NCI-H2107 treated with DMSO at 0.1 percent for 48 hours (cell line): ENCODE measurements at regions not wholly inside any gene's neighbourhood (a gene's known extent, or its start where the extent isn't known, plus 50 kb on each side); places are given as distances from the start of the nearest gene placed in this dataset.

Experiments used
- DNase-seq: peaks from one replicate; lab custom pipeline; 2025; ENCODE audit not compliant: unreplicated experiment; lab: John Stamatoyannopoulos, UW

GRCh38 chr3:164604687-164605086, 473.6 kb downstream of the SI start:
- DNase-seq: no peak

DNA sequence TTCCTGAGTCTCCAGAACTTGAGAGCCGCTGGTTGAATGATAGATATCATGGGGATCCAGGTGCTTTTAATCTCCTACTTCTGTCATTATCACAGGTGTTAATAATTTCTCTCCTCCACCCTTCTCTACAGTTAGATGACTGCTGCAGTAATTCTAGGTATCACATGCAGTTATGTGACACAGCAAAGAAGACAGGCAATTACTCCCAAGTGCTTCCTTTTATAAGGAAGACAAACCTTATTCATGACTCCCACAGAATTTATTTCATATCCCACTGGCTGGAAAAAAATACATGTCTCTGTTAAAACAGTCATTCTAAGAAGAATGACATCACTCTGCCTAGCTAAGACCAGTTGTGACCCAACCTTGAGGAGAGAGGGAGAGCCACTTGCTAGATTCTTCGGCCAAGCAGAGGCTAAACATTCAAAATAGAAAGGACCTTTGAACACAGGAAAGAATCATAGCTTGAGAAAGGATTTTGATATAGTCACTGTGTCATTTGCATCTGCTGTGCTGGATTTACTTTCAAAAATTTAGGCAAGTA, 500.6 kb downstream of the SI start:
- no peak for DNase-seq

DNA sequence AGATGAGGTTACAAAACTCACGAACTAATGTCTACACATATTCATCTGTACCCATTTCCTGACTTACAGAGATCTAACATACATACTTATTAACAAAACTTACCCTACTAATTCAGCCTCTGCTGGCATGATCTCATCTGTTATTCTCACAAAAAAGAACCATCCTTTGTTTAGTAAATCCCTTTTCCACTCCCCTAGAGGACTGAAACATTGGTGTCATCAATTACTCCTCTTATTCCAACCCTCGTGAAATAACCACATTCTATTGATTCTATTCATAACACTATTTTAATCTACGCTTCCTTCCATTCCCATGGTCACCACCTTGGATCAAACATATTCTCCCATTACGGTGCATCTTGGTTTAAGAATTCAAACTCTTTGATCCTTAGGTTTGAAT, 505.9 kb downstream of the SI start:
- DNase-seq: no peak

- no peak for DNase-seq
Measured at GRCh38 chr3:164550857-164551256, 527.4 kb downstream of the SI start.

DNA sequence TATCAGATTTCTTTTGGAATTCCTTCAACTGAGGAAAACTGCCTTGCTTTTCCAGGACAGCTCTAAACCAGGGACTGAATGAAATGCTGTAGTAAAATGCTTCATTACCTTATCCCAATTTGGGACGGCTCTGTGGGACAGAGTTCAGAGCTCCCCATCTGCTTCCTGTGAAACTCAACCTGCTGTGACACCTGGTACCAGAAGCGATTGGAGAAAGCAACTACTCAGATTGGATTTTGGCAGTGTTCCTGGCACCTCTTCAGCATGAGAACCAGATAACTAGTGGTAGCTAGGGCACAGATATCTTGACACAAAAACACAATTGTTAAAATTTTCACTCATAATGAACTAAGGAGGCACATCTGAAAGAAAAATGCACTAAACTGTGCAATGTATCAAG, 539.1 kb downstream of the SI start:
- no peak for DNase-seq

- no peak for DNase-seq
Measured at GRCh38 chr3:164537485-164537884, 540.8 kb downstream of the SI start.

GRCh38 chr3:164533275-164533674, 545.0 kb downstream of the SI start:
- no peak for DNase-seq

- no peak for DNase-seq
Measured at GRCh38 chr3:164526250-164526649, 552.0 kb downstream of the SI start.

GRCh38 chr3:164524201-164524600, 554.1 kb downstream of the SI start:
- DNase-seq: no peak

- DNase-seq: no peak
Measured at GRCh38 chr3:164522073-164522763, 556.1 kb downstream of the SI start.

DNA sequence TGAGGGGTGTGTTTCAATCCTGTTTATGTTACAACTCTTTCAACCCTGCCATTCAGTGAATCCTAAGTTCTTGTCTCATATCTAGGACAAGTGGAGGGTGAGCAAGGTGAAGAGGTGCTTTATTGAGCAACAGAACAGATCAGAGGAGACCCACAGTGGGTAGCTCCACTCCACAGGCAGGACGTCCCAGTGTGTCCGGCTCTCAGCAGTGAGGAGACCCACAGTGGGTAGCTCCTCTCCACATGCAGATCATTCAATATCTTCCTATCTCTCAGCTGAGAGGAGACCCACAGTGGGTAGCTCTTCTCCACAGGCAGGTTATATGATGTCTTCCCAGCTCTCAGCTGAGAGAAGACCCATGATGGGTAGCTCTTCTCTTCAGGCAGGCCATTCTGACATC, 556.7 kb downstream of the SI start:
- no peak for DNase-seq

DNA sequence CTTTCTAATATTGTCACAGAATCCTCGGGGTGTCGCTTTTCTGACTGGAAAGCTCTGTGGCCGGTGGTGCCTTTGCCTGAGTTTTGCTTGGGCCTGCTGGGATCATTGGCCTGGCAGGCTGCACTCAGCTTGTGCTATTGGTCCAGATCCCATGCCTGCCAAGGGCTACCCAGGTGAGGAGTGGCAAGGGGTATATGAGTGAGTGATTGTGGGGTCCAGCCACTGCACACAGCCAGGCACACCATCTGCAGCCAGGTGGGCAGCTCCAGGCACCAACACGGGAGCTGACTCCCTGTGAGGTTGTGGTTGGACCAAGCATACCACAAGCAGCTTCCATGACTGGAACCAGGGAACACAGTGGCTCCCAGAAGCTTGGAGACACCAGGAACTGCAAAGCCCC, 557.2 kb downstream of the SI start:
- no peak for DNase-seq

DNA sequence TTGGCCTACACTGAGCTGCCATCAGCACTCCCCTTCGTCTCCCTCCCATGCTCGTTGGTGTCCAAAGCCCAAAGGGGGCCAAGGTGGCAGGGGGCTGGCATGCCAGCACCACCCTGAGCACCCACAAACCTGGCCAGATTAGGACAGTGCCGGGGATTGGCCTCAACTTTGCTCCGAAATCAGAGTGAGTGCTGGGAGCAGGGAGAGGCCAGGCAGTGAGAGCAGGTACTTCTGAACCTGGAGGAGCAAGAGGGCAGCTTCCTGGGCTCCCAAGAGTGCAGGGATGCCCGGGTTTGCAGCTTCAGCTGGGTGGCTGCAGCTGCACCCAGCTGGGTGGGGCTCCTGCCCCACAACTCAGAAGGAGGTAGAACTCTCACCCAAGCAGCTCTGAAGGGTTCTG, 563.0 kb downstream of the SI start:
- no peak for DNase-seq

DNA sequence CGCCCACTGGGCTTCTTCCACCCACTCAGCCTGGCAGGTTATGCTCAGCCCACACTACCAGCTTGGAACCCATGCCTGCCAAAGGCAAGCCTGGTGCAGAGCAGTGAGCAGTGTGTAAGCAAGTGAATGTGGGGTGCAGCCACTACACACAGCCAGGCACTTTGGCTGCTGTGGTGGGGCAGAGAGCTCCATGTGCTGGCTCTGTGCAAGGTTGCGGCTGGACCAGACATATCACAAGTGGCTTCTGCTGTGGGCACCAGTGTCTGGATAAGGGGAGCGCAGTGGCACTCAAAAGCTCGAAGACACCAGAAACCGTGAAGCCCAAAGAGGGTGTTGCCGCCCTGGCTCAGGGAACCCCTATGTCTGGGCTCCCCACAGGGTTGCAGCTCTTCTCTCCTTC, 563.7 kb downstream of the SI start:
- DNase-seq: no peak

GRCh38 chr3:164507886-164508285, 570.4 kb downstream of the SI start:
- DNase-seq: no peak

- no peak for DNase-seq
Measured at GRCh38 chr3:164498917-164499316, 579.4 kb downstream of the SI start.

DNA sequence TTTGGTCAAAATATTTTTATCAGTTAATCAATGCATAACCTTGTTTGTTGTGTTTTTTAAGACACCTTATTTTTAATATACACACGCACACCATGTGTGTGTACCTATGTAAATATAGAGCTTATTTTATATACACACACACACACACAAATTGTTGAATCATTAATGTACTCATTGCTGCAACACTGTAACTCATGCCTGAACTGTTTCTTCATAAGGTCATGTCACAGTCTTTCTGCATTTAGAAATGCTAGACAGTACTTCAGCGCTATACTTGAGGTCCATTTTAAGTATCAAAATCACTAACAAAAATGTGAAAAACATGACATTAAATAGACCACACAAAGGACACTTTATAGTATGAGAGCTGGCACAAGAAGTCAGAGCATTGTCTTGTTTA, 589.4 kb downstream of the SI start:
- no peak for DNase-seq

DNA sequence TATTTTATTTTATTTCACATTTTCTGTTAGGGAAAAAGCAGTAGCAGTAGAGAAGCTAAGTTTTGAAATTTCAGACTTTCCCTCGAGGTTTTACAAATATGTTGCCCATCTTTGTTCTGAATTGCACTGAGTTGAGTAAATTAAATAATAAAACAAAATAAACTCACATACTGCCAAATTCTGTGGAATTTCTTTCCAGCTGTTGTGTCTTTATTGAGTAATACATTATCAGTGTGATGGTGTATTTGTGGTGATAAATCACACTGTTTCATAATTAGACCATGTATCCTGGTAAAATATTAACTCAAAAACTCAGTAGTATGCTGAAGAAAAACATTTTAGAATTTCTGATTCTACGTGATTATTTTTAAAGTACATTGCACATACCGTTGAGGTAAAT, 592.1 kb downstream of the SI start:
- no peak for DNase-seq

GRCh38 chr3:164479978-164480377, 598.3 kb downstream of the SI start:
- DNase-seq: no peak

- no peak for DNase-seq
Measured at GRCh38 chr3:164479406-164479805, 598.9 kb downstream of the SI start.

GRCh38 chr3:164478323-164478722, 600.0 kb downstream of the SI start:
- no peak for DNase-seq

DNA sequence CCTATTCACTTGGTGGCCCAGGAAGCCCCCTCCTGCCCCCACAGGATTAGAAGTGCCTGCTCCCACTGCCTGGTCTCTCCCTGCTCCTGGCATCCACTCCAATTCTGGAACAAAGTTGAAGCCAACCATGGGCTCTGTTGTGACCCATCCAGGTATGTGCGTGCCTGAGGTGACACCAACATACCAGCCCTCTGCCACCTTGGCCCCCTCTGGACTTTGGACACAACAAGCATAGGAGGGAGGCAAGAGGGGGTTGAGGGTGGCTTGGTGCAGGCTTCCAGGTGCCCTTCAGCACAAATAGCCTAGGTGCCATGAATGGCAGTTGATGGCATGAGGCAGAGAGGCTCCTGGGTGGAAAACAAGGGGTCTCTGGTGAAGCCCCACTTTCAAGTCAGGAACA, 600.9 kb downstream of the SI start:
- DNase-seq: no peak

GRCh38 chr3:164476631-164477030, 601.7 kb downstream of the SI start:
- no peak for DNase-seq
